CD4-positive, alpha-beta T cell treated with Interferon gamma for 1 hour (primary cell): ENCODE measurements at regions not wholly inside any gene's neighbourhood (a gene's known extent, or its start where the extent isn't known, plus 50 kb on each side); places are given as distances from the start of the nearest gene placed in this dataset.

Source experiments
- DNase-seq: peaks from one replicate; pipeline ENCODE4 v3.0.0-alpha.2; 2020

GRCh38 chrX:46447384-46447783 lies 97.8 kb downstream of the ZNF674 start:
- no peak for DNase-seq

DNA sequence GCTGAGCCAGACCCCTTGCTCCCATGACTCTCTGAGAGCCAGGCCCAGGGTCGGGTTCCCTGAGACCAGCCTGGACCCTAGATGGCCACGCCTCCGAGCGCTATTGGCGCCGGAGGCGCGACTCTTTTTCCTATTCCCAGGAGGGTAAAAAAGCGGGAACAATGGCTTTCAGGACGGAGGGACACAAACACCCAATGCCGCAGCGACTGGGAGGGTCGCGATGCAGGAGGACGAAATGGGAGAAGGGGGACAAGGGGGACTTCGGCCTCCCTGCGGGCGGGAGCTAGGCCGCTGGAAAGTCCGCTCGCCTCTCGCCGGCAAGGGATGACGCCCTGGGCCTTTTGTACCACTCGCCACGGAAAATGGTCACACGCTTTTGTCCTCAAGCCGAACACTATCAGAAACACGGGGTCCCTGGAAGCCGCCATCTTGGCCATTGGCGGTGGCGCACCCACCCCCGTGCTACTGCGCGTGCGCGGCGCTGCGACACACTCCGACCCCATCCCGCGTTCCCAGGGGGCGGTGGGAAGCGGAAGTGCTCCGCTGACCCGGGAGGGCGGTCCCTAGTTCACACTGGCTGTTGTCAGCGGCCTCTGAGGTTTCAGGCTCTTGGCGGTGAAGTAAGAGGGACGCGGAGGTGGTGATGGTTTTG lies 98.4 kb downstream of the ZNF674 start:
- DNase-seq = peak; percentile 90

GRCh38 chrX:46444011-46444410 lies 101.2 kb downstream of the ZNF674 start:
- no peak for DNase-seq

DNA sequence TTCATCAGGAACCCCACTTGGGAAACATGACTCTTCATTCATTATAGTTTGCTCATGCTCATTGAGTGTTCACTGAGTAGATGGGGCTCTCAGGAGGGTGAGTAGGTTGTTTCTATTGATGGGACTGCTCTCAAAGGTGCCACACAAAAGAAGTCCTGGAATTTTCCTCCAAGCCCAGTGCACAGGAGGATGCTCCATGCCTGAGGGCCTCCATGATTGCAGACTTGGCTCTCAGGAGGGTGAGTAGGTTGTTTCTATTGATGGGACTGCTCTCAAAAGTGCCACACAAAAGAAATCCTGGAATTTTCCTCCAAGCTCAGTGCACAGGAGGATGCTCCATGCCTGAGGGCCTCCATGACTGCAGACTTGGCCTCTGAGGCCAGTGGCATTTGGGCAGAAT lies 108.5 kb downstream of the ZNF674 start:
- DNase-seq = no peak

- DNase-seq = no peak
Measured at GRCh38 chrX:46433892-46434291, 111.3 kb downstream of the ZNF674 start.

GRCh38 chrX:46408553-46409407 lies 136.4 kb downstream of the ZNF674 start:
- DNase-seq = peak; percentile 31

- DNase-seq = no peak
Measured at GRCh38 chrX:46407753-46408130, 137.5 kb downstream of the ZNF674 start.

- DNase-seq = no peak
Measured at GRCh38 chrX:46407036-46407752, 138.0 kb downstream of the ZNF674 start.

- no peak for DNase-seq
Measured at GRCh38 chrX:46404774-46405173, 140.4 kb downstream of the ZNF674 start.

- DNase-seq = no peak
Measured at GRCh38 chrX:46400530-46401443, 144.4 kb downstream of the ZNF674 start.

DNA sequence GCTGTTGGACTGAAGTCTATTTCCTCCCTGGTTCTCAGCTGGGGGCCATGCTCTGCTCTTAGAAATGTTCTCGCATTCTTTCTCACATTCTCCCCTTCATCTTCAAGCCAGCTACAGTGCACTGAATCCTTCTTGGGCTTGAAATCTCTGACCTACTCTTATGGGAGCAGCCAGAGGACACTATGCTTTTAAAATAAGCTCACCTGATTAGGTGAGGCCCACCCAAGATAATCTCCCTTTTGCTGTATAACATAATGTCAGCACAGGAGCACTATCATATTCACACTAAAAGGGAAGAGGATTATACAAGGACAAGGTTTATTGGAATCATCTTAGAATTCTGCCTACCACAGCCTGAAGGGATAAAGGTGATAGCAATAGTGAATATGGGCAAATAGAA lies 146.3 kb downstream of the ZNF674 start:
- no peak for DNase-seq

- DNase-seq = no peak
Measured at GRCh38 chrX:46398126-46398525, 147.1 kb downstream of the ZNF674 start.

GRCh38 chrX:46386511-46386910 lies 158.7 kb downstream of the ZNF674 start:
- no peak for DNase-seq

DNA sequence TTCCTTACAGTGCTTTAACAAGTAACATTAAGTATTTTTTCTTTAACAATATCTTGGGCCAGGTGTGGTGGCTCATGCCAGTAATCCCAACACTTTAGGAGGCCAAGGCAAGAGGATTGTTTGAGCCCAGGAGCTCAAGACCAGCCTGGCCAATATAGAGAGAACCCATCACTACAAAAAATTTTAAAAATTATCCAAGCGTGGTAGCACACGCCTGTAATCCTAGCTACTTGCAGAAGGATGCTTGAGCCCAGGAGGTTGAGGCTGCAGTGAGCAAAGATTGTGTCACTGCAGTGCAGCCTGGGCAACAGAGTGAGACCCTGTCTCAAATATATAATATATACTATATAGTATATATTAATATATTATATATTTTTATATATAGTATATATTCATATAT lies 162.2 kb downstream of the ZNF674 start:
- DNase-seq = no peak

- DNase-seq = no peak
Measured at GRCh38 chrX:46382595-46382994, 162.6 kb downstream of the ZNF674 start.

DNA sequence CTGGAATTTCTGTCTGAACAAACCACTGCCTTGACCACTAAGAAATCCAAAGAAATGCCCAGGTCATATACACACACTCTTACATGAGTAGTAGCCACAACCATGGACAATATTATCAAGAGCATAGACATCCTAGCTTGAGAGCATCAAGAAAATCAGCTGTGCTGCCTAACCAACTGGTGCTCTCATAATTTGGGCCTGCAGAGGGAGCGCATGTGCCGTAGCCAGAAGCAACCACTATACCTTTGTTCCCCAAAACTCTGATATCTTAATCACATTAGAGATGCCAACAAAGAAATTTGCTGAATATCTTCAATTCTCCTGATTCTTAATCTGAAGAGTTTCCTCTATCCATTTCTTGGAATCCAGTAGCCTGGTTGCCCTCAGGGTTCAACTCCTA lies 163.6 kb downstream of the ZNF674 start:
- no peak for DNase-seq

GRCh38 chrX:46380148-46380752 lies 165.0 kb downstream of the ZNF674 start:
- no peak for DNase-seq

DNA sequence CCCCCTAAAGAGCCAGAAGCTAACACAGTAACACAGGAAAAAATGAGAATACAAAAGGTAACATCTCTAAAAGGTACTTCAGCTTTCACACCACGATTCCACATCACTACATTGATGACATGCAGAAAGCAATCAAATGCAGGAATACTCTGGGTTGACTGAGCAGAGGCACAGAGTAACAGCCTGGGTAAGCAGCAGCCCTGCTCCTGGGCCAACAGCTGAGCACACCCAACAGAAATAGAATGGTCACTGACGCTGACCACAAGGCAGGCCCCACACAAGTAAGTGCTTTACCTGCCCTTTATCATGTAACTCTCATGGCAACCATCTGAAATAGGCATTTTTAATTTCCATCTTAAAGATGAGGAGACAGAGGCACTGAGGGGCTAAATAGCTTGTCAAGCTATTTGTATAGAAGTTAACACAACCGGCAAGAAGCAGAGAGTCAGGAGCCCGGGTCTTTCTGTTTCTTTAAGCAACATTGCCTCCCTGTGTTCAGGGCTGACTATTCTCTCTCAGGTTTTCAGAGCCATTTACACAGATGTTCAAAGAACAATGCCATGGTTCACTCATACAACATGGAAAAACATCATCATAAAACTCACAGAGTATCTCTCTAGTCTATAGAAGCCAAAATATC lies 168.9 kb downstream of the ZNF674 start:
- no peak for DNase-seq

DNA sequence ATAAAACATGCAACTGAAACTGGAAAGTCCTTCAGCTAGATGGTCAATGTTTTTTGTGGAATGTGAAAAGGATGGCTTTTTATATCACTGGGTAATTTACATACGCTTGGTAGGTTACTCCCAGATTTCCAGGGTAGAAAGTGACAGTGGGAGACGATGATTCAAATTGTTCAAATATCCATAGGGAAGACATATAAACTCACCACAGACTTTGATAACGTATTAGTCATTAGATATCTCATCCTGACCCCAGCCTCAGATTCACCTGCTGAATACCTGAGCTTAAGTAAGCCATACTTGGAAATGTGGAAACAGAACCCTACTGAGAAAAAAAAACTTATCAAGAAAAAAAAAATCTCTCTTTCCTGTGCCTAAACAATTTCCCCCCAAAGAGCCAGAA lies 169.4 kb downstream of the ZNF674 start:
- no peak for DNase-seq

DNA sequence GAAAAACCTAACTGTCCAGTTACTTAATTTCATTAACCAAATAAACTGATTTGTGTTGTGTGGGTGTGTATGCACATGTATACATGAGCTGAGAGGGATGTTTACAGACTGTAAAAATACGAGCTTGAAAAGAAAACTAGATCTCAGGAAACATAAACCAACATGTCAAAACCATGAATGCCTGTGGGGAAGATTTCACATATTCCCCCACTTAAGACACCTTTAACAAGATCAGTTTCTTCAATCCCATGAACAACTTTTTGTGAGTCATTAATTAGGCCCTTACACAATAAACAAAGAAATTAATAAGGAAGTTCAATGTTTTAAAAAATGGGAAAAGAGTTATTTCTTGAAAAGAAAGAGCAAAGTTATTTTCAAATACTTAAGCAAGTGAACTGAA lies 170.8 kb downstream of the ZNF674 start:
- DNase-seq = no peak

- DNase-seq = no peak
Measured at GRCh38 chrX:46367491-46367890, 177.7 kb downstream of the ZNF674 start.
